HCT116 (cell line): ENCODE measurements at regions not wholly inside any gene's neighbourhood (a gene's known extent, or its start where the extent isn't known, plus 50 kb on each side); places are given as distances from the start of the nearest gene placed in this dataset.

Experiments used
- ATAC-seq: fragments of 200-7000 bp; cut with Tn5 transposase; 2 replicates; pipeline ENCODE4 v1.9.1; 2020; ENCODE audit warnings: mild to moderate bottlenecking, moderate library complexity
- BruUV-seq: library from RNA; stranded (reverse); fragments of 400-500 nt; replicated peaks from 2 replicates; lab custom pipeline; 2021; lab: Mats Ljungman, UMichigan
- CTCF ChIA-PET: fragments of 300-600 bp; sonication (Branson Sonifier 250); formaldehyde crosslinking; loops from one replicate; lab custom pipeline; 2021; ENCODE audit warnings: antibody characterized with exemption; lab: Charles Lee
- POLR2A ChIA-PET: fragments of 300-600, 350-600 bp; sonication (Branson Sonifier 250); formaldehyde crosslinking; loops from one replicate; lab custom pipeline; 2021; ENCODE audit warnings: antibody characterized with exemption; lab: Charles Lee
- RAD21 ChIA-PET, 2 experiments: fragments of 300-600 bp; sonication (Branson Sonifier 250); formaldehyde crosslinking; loops; one replicate each; lab custom pipeline; 2023; ENCODE audit warnings: low total read pairs in 2 of 2; ENCODE audit not compliant: uncharacterized antibody in 2 of 2, unreplicated experiment in 2 of 2, low non-redundant PET in 1 of 2; lab: Charles Lee
- DNase-seq: peaks from one replicate; pipeline ENCODE4 v3.0.0-alpha.2; 2010; ENCODE audit warnings: low read depth, low spot score
- H2AFZ ChIP-seq: fragments of 200-600 bp; shearing (Covaris generic), sonication (generic); 2 replicates; pipeline ENCODE4 v1.6.1; 2017; ENCODE audit warnings: low read depth, mixed run types, mixed read lengths, antibody characterized with exemption, low read length; ENCODE audit not compliant: poor library complexity, severe bottlenecking
- H3K27ac ChIP-seq: 2 replicates; pipeline ENCODE4 v1.5.1; 2012; ENCODE audit warnings: low read depth, low read length
- H3K27me3 ChIP-seq: fragments of 200-600 bp; sonication (generic); 2 replicates; pipeline ENCODE4 v1.6.1; 2016; ENCODE audit warnings: mixed run types, low read length, mixed read lengths; ENCODE audit not compliant: insufficient read depth
- H3K36me3 ChIP-seq, 2 experiments: fragments of 200-500 bp in 1 of 2; fragments of 200-600 bp in 1 of 2; sonication (Bioruptor generic) in 1 of 2; sonication (generic) in 1 of 2; 2 replicates each; pipeline versions ENCODE4 v1.5.1 to v1.6.1; 2014 to 2016; ENCODE audit warnings: low read length in 2 of 2, inconsistent platforms in 1 of 2, mixed read lengths in 1 of 2, mixed run types in 1 of 2; ENCODE audit not compliant: insufficient read depth in 2 of 2, control insufficient read depth in 1 of 2
- H3K4me1 ChIP-seq, 2 experiments: fragments of 200-600 bp in 1 of 2; sonication (generic) in 1 of 2; 2 replicates each; pipeline versions ENCODE4 v1.5.1 to v1.6.1; 2012 to 2017; ENCODE audit warnings: low read length in 2 of 2, inconsistent platforms in 1 of 2, mild to moderate bottlenecking in 1 of 2, mixed read lengths in 1 of 2, mixed run types in 1 of 2, moderate library complexity in 1 of 2; ENCODE audit not compliant: insufficient read depth in 2 of 2, control insufficient read depth in 1 of 2
- H3K4me2 ChIP-seq: fragments of 200-600 bp; sonication (generic); 2 replicates; pipeline ENCODE4 v1.6.1; 2017; ENCODE audit warnings: mixed run types, low read length, mixed read lengths
- H3K4me3 ChIP-seq, 2 experiments: fragments of 200-600 bp in 1 of 2; sonication (generic) in 1 of 2; replicated peaks in 1 of 2; 2 replicates each; pipeline ENCODE4 v1.5.1; 2011 to 2016; ENCODE audit warnings: low read length in 2 of 2, control low read depth in 1 of 2, low read depth in 1 of 2, mild to moderate bottlenecking in 1 of 2, mixed read lengths in 1 of 2, mixed run types in 1 of 2
- H3K79me2 ChIP-seq: fragments of 200-600 bp; sonication (generic); 2 replicates; pipeline ENCODE4 v1.6.1; 2017; ENCODE audit warnings: mild to moderate bottlenecking, mixed run types, low read length, moderate library complexity, mixed read lengths; ENCODE audit not compliant: insufficient read depth
- H3K9ac ChIP-seq: fragments of 200-600 bp; sonication (generic); 2 replicates; pipeline ENCODE4 v1.6.1; 2016; ENCODE audit warnings: low read length, mixed read lengths
- H3K9me2 ChIP-seq: fragments of 200-600 bp; sonication (generic), shearing (Covaris generic); 2 replicates; pipeline ENCODE4 v1.6.1; 2017; ENCODE audit warnings: mixed run types, mild to moderate bottlenecking, moderate library complexity; ENCODE audit not compliant: insufficient read depth
- H3K9me3 ChIP-seq, 2 experiments: fragments of 200-500 bp in 1 of 2; fragments of 200-600 bp in 1 of 2; sonication (Bioruptor generic) in 1 of 2; sonication (generic) in 1 of 2; 2 replicates each; pipeline ENCODE4 v1.6.1; 2014 to 2017; ENCODE audit warnings: low read length in 2 of 2, mixed read lengths in 2 of 2, inconsistent platforms in 1 of 2, low read depth in 1 of 2, mild to moderate bottlenecking in 1 of 2, mixed run types in 1 of 2, moderate library complexity in 1 of 2; ENCODE audit not compliant: control insufficient read depth in 1 of 2, insufficient read depth in 1 of 2
- H4K20me1 ChIP-seq: fragments of 200-600 bp; sonication (generic), shearing (Covaris generic); 2 replicates; pipeline ENCODE4 v1.6.1; 2017; ENCODE audit warnings: mixed run types, mild to moderate bottlenecking, moderate library complexity; ENCODE audit not compliant: insufficient read depth
- CBX3 ChIP-seq: IDR thresholded peaks from 2 replicates; pipeline ENCODE4 v1.6.1; 2012; ENCODE audit warnings: low read depth
- JUND ChIP-seq: IDR thresholded peaks from 2 replicates; pipeline ENCODE4 v1.6.1; 2012
- POLR2A ChIP-seq: IDR thresholded peaks from 2 replicates; pipeline ENCODE4 v1.7.0; 2011; ENCODE audit warnings: borderline replicate concordance; ENCODE audit not compliant: insufficient read depth, insufficient read length; ENCODE audit errors: extremely low read depth
- RAD21 ChIP-seq: IDR thresholded peaks from 2 replicates; pipeline ENCODE4 v1.6.1; 2012; ENCODE audit warnings: low read depth, mild to moderate bottlenecking
- SIN3A ChIP-seq: IDR thresholded peaks from 2 replicates; pipeline ENCODE4 v1.6.1; 2012; ENCODE audit warnings: low read depth
- SRF ChIP-seq: IDR thresholded peaks from 2 replicates; pipeline ENCODE4 v1.6.1; 2012; ENCODE audit warnings: low read depth
- TCF7L2 ChIP-seq: IDR thresholded peaks from 2 replicates; pipeline ENCODE4 v1.7.0; 2011; ENCODE audit warnings: borderline replicate concordance, inconsistent platforms; ENCODE audit not compliant: insufficient read depth, insufficient read length; ENCODE audit errors: extremely low read depth
- ZFX ChIP-seq: fragments of 450-650 bp; IDR thresholded peaks from 2 replicates; pipeline ENCODE4 v1.6.1; 2017
- intact Hi-C: fragments of 100-400 bp; cut with micrococcal nuclease; formaldehyde crosslinking; loops from 2 replicates; pipeline ENCODE4 v1.10.0; 2022
- TF ChIP-seq, protein P1 (sequence below), 3 experiments: fragments of 200-600 bp in 1 of 3; sonication (generic) in 1 of 3; IDR thresholded peaks in 2 of 3; conservative IDR thresholded peaks in 1 of 3; 2 replicates each; pipeline ENCODE4 v1.5.1; 2012 to 2017; ENCODE audit warnings: low read depth in 2 of 3, low read length in 2 of 3, antibody characterized with exemption in 1 of 3, borderline replicate concordance in 1 of 3, control low read depth in 1 of 3, mild to moderate bottlenecking in 1 of 3, mixed read lengths in 1 of 3, mixed run types in 1 of 3, moderate library complexity in 1 of 3; ENCODE audit not compliant: insufficient read depth in 1 of 3
- TF ChIP-seq, protein P2 (sequence below): IDR thresholded peaks from 2 replicates; pipeline ENCODE4 v1.6.1; 2012

DNA sequence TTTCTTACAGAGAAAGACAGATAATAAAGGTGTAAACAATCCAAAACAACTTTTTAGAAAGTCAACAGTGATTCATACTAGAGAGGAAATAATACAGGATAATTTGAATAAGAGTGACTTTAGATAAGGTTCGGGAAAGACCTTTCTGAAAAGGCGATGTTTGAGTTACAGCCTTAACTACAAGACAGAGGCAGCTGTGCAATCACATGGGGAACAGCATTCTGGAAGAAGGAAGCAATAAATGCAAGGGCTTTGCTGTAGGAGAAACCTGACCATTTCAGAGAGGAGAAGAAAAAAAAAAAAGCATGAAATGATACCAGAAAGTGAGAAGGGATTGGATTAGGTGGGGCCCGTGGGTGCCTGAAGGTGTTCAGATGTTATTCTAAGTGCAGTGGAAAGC is 200.6 kb upstream of the ATP11B start:
- Histone ChIP-seq H3K9me2 (no peaks in the 10 kb centered on the region; the same call in 1 of the 2 replicates), H3K9me3 (no peaks in the 10 kb centered on the region), H3K27me3 (no peaks in the 10 kb centered on the region), H3K4me3 (no peak overlapping the region), H3K4me1 (no peaks in the 10 kb centered on the region), H3K9ac (no peak overlapping the region), H3K4me2 (no peak overlapping the region), H3K79me2 (no peaks in the 10 kb centered on the region), H3K36me3 (no peaks in the 10 kb centered on the region), H3K27ac (no peak overlapping the region), H2AFZ (no peak overlapping the region), H4K20me1 (no peaks in the 10 kb centered on the region)
- RAD21 ChIA-PET = no interaction called here
- POLR2A ChIA-PET = no interaction called here
- no TSS peak for BruUV-seq
- intact Hi-C loops = no loop called here
- ATAC-seq (no peak), DNase-seq (no peak)
- no peak for TF ChIP-seq SIN3A
- TF ChIP-seq, protein P1, sequence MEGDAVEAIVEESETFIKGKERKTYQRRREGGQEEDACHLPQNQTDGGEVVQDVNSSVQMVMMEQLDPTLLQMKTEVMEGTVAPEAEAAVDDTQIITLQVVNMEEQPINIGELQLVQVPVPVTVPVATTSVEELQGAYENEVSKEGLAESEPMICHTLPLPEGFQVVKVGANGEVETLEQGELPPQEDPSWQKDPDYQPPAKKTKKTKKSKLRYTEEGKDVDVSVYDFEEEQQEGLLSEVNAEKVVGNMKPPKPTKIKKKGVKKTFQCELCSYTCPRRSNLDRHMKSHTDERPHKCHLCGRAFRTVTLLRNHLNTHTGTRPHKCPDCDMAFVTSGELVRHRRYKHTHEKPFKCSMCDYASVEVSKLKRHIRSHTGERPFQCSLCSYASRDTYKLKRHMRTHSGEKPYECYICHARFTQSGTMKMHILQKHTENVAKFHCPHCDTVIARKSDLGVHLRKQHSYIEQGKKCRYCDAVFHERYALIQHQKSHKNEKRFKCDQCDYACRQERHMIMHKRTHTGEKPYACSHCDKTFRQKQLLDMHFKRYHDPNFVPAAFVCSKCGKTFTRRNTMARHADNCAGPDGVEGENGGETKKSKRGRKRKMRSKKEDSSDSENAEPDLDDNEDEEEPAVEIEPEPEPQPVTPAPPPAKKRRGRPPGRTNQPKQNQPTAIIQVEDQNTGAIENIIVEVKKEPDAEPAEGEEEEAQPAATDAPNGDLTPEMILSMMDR (IDR thresholded peaks at IDR 0.05 in 2 of 3, conservative IDR thresholded peaks at IDR 0.05 in 1 of 3; ENCODE audit: borderline replicate concordance in 1 of 3, insufficient read depth in 1 of 3, low read depth in 2 of 3, low read length in 2 of 3) = no peak
- no peak for TF ChIP-seq POLR2A
- no peak for TF ChIP-seq RAD21
- no peak for TF ChIP-seq JUND
- TF ChIP-seq, protein P2, sequence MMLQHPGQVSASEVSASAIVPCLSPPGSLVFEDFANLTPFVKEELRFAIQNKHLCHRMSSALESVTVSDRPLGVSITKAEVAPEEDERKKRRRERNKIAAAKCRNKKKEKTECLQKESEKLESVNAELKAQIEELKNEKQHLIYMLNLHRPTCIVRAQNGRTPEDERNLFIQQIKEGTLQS = no peak
- TF ChIP-seq CBX3 = no peak
- TF ChIP-seq SRF = no peak
- TF ChIP-seq TCF7L2 = no peak
- TF ChIP-seq ZFX = no peak
- CTCF ChIA-PET = no interaction called here
